Right forelimb (tissue), 1 donor: ENCODE measurements at regions not wholly inside any gene's neighbourhood (a gene's known extent, or its start where the extent isn't known, plus 50 kb on each side); places are given as distances from the start of the nearest gene placed in this dataset.

Source experiments
- DNase-seq: peaks from one replicate; pipeline ENCODE4 v3.0.0-alpha.2; 2018

DNA sequence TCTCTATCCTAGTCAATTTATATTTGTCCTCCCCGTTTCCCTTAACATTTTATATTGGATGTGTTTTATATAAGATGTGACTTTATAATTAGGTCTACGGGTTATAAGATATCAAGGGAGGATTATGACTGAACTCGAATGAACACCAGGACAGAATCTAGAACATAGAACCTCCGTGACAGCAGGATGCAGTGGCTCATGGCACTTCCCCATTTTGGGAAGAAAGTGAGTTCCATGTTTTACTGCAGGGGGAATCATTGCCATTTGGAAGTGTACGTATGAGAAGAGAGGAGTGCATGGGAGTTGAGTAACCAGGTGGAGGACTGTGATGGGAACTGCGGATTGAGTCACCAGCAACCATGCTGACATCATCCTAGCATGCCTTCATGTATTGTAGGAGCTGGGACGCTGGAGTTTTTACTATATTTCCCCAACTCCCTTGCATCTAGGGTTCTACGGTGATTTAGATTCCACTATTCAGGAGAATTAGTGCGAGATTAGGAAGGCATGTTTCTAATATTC lies 56.1 kb upstream of the FOXC1 start:
- DNase-seq = no peak

- no peak for DNase-seq
These were observed 55.6 kb upstream of the FOXC1 start for GRCh38 chr6:1554141-1554475.

DNA sequence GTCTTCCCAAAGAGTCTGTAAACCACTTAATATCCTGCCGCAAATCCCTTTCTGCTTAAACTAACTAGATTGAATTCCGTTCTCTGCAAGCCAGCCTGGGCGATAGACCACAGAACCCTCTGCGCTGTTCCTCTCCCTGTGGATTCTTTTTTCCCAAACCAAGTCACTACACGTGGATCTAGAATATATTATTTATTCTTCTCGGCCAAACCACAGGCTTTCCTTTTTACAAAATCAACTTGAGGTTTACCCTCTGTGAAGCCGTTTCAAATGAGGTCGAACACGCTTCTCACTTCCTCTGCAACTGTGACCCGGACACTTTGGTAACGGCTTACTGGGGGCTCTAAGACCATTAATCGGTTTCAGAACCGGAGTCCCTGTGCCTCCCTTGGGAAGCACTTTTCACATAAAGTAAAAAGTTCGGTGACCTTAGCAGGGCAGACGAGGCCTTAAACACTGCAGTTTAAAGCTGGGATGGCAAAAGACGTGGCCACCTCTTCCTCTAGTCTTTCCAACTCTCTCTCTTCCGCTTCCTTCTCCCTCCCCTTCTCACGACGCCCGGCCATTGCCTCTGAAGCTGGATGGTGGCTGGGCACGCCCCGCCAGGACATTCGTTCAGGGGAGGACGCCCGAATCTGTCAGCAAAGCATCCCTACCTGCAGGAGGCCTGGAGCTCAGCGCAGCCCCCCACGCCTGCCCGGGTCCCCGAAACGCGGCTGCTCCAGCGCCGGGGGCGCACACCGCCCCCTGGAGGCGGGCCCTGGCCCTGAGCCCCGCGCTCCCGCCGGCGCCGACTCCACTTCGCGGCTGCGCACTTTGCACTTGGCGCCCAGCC lies 55.0 kb upstream of the FOXC1 start:
- DNase-seq = peak; percentile 93

- DNase-seq = no peak
These were observed 51.3 kb upstream of the FOXC1 start for GRCh38 chr6:1558388-1558787.
